Pancreas (tissue), 10 donors: ENCODE measurements at regions not wholly inside any gene's neighbourhood (a gene's known extent, or its start where the extent isn't known, plus 50 kb on each side); places are given as distances from the start of the nearest gene placed in this dataset.

Source experiments
- ATAC-seq, 4 donors: fragments of 200-7000 bp; cut with Tn5 transposase; one replicate each; pipeline versions ENCODE4 v1.8.0 to v1.9.1; 2020; ENCODE audit warnings: mild to moderate bottlenecking in 4 of 4, moderate library complexity in 4 of 4
- DNase-seq, 6 donors: peaks; one replicate each; pipeline ENCODE4 v3.0.0-alpha.2; 2020
- FAIRE-seq: peaks from 2 replicates; lab custom pipeline; 2012; peaks lifted over from hg19 to GRCh38; lab: Jason Lieb, UNC
- H3K27ac ChIP-seq, 4 donors: fragments of 200-600 bp; sonication (generic); 1 replicate in 3 of 4; 2 replicates in 1 of 4; pipeline versions ENCODE4 v1.5.0 to v1.8.0; 2020
- H3K27me3 ChIP-seq, 4 donors: fragments of 200-600 bp; one replicate each; pipeline ENCODE4 v1.8.0; 2021
- H3K36me3 ChIP-seq, 3 donors: fragments of 200-600 bp; sonication (generic) in 1 of 3; one replicate each; pipeline versions ENCODE4 v1.5.0 to v1.8.0; 2020 to 2021
- H3K4me1 ChIP-seq, 3 donors: fragments of 200-600 bp; one replicate each; pipeline ENCODE4 v1.8.0; 2021
- H3K4me3 ChIP-seq, 4 donors: fragments of 200-600 bp; sonication (generic) in 2 of 4; one replicate each; pipeline versions ENCODE4 v1.5.0 to v1.8.0; 2020 to 2021
- H3K9me3 ChIP-seq, 4 donors: fragments of 200-600 bp; one replicate each; pipeline ENCODE4 v1.8.0; 2021
- CTCF ChIP-seq, 4 donors: fragments of 200-600 bp; sonication (generic) in 3 of 4; IDR thresholded peaks; one replicate each; pipeline versions ENCODE4 v1.5.0 to v1.8.0; 2021; ENCODE audit warnings: antibody characterized with exemption in 4 of 4
- WGBS, 2 donors: extraction: QIAGEN DNeasy Blood & Tissue Kit; methylation state at CpG; one replicate each; pipeline ENCODE4 v1.1.7; 2013; 5-methylcytosine and 5-hydroxymethylcytosine counted together
- intact Hi-C, 3 donors: fragments of 100-400 bp; cut with DNase I; formaldehyde crosslinking; loops; one replicate each; pipeline versions ENCODE4 v1.11.1 to v1.14.2; 2022
- donor health status: healthy with polysubstance abuse.
- donor health status: DM: no; HTN: no; CAD: no; lungs with moderate emphysema.
- donor health status: DM: no; HTN: no; CAD: no.
- donor health status: control.
- donor health status: control.
- donor health status: Bipolar disorder and iron deficiency.
- donor health status: DM: yes; HTN: yes; CAD: no.
- donor health status: DM: no; HTN: no; CAD: no.
- donor health status: DM: no; HTN: no; CAD: no.
- donor health status: DM: yes; HTN: yes; CAD: no.

DNA sequence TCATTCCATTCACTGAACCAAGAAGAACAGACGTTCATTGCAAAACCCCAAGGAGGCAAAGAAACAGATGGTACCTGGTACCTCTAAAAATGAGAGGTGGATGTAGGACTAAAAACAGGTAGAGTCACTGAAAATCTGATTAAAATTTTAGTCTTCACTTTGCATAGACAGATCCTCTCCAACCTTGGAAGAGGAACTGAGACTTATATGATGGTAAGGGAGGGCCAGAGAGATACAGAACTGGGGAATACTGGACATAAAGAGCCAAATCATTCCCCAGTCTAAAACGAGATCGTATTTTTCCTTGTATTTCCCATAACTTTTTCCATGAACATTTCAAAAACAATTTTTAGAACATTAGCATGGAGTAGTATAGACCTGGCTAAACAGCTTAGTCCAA lies 59.7 kb upstream of the SPOPL start:
- FAIRE-seq, result no peak
- TF ChIP-seq CTCF (IDR thresholded peaks at IDR 0.05), result no peak
- no peaks in the 10 kb centered on the region for H3K9me3 ChIP-seq
- no peaks in the 10 kb centered on the region for H3K27me3 ChIP-seq
- H3K4me1 ChIP-seq, result peaks cover 0 to 15% (median 6%) of the 10 kb centered on the region in 3 donors
- H3K36me3 ChIP-seq, result no peaks in the 10 kb centered on the region
- no peak overlapping the region for H3K27ac ChIP-seq
- WGBS, 2 donors, result 85 to 86% methylated on average over 3 of the region's 3 CpGs
- intact Hi-C loops, result no loop called here
- ATAC-seq, result no peak
- H3K4me3 ChIP-seq, result no peak overlapping the region
- DNase-seq, result no peak

GRCh38 chr2:138444411-138444810 lies 57.2 kb upstream of the SPOPL start:
- no peaks in the 10 kb centered on the region for H3K9me3 ChIP-seq
- ATAC-seq (no peak), FAIRE-seq (no peak), DNase-seq (no peak)
- no peak overlapping the region for H3K4me3 ChIP-seq
- WGBS, 2 donors, result 89 to 91% methylated on average over 4 of the region's 4 CpGs
- no peak overlapping the region for H3K27ac ChIP-seq
- H3K36me3 ChIP-seq, result no peaks in the 10 kb centered on the region
- intact Hi-C loops, result no loop called here
- no peaks in the 10 kb centered on the region for H3K27me3 ChIP-seq
- no peak for TF ChIP-seq CTCF (IDR thresholded peaks at IDR 0.05)
- peaks cover 0 to 12% (median 0%) of the 10 kb centered on the region in 3 donors for H3K4me1 ChIP-seq

DNA sequence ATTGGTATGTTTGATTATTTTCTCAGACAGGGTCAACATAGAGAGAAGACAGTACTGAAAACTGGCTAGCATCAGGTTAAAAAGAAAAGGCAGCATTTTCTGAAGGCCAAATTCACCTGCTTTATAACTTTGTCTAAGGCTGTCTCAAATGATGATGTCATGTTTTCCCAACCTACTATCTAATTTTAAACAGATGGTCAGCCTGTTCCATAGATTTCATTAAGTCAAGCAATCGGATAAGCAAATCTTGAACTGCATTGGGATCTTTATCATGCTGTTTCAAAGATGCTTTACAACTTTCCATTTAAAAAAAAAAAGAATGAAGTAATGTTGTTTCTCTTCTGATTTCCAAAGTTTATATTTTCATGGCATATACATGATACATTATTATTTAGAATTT lies 56.3 kb upstream of the SPOPL start:
- 51 to 79% methylated on average over 1 of the region's 1 CpG for WGBS, 2 donors
- Histone ChIP-seq H3K27ac (no peak overlapping the region), H3K4me3 (no peak overlapping the region), H3K27me3 (no peaks in the 10 kb centered on the region), H3K9me3 (no peaks in the 10 kb centered on the region), H3K4me1 (peaks cover 0 to 12% (median 0%) of the 10 kb centered on the region in 3 donors), H3K36me3 (no peaks in the 10 kb centered on the region)
- FAIRE-seq (no peak), ATAC-seq (peak in 1 of 4 donors; percentile 21), DNase-seq (no peak)
- no peak for TF ChIP-seq CTCF (IDR thresholded peaks at IDR 0.05)
- intact Hi-C loops, result no loop called here

DNA sequence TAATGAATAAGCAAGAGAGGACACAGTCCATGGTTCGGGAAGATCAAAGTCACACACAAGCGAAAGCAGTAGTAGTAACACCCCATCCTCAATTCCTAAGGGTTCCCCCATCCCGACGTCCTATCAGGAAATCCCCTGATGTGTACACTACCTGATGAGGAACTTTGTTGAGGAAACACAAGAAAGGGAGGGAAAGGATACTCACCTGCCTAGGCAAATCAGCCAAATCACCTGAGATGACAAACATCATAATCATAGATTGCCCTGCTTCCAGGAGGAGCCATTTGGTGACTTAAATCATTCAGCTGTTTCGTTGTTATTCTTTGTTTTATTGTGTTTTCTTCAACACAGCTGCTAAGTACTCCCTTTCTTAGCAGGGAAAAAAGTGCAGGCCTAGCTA lies 55.5 kb upstream of the SPOPL start:
- ATAC-seq (no peak), FAIRE-seq (no peak), DNase-seq (no peak)
- H3K27me3 ChIP-seq, result no peaks in the 10 kb centered on the region
- no peak overlapping the region for H3K4me3 ChIP-seq
- H3K9me3 ChIP-seq, result no peaks in the 10 kb centered on the region
- H3K4me1 ChIP-seq, result peaks cover 0 to 12% (median 0%) of the 10 kb centered on the region in 3 donors
- WGBS, 2 donors, result 85 to 87% methylated on average over 5 of the region's 5 CpGs
- H3K36me3 ChIP-seq, result no peaks in the 10 kb centered on the region
- TF ChIP-seq CTCF (IDR thresholded peaks at IDR 0.05), result no peak
- H3K27ac ChIP-seq, result no peak overlapping the region
- intact Hi-C loops, result no loop called here

- intact Hi-C loops, result no loop called here
- 19 to 32% methylated on average over 2 of the region's 2 CpGs for whole genome bisulfite sequencing, 2 donors
- Histone ChIP-seq H3K9me3 (no peaks in the 10 kb centered on the region), H3K4me1 (peaks cover 0 to 13% (median 0%) of the 10 kb centered on the region in 3 donors), H3K27me3 (no peaks in the 10 kb centered on the region), H3K27ac (no peak overlapping the region), H3K4me3 (no peak overlapping the region), H3K36me3 (no peaks in the 10 kb centered on the region)
- ATAC-seq, result peak in 3 of 4 donors; percentile 37 to 84 (median 62)
- no peak for FAIRE-seq
- TF ChIP-seq CTCF (IDR thresholded peaks at IDR 0.05), result no peak
- no peak for DNase-seq
These were observed 53.5 kb upstream of the SPOPL start for GRCh38 chr2:138447889-138448570.
